ENCODE measurements at regions not wholly inside any gene's neighbourhood (a gene's known extent, or its start where the extent isn't known, plus 50 kb on each side); places are given as distances from the start of the nearest gene placed in this dataset.

- TF ChIP-seq POLR2A (IDR thresholded peaks at IDR 0.05; ENCODE audit: low read depth, low read length) (no peak), MAFK (IDR thresholded peaks at IDR 0.05; ENCODE audit: low read depth, low read length) (no peak), RFX5 (IDR thresholded peaks at IDR 0.05; ENCODE audit: low read depth, low read length) (no peak), MXI1 (IDR thresholded peaks at IDR 0.05; ENCODE audit: borderline replicate concordance, low read depth, low read length) (no peak), CHD1 (IDR thresholded peaks at IDR 0.05; ENCODE audit: low read depth, low read length) (no peak), RAD21 (IDR thresholded peaks at IDR 0.05; ENCODE audit: low read length) (no peak)
- TF ChIP-seq, protein P1, sequence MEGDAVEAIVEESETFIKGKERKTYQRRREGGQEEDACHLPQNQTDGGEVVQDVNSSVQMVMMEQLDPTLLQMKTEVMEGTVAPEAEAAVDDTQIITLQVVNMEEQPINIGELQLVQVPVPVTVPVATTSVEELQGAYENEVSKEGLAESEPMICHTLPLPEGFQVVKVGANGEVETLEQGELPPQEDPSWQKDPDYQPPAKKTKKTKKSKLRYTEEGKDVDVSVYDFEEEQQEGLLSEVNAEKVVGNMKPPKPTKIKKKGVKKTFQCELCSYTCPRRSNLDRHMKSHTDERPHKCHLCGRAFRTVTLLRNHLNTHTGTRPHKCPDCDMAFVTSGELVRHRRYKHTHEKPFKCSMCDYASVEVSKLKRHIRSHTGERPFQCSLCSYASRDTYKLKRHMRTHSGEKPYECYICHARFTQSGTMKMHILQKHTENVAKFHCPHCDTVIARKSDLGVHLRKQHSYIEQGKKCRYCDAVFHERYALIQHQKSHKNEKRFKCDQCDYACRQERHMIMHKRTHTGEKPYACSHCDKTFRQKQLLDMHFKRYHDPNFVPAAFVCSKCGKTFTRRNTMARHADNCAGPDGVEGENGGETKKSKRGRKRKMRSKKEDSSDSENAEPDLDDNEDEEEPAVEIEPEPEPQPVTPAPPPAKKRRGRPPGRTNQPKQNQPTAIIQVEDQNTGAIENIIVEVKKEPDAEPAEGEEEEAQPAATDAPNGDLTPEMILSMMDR (conservative IDR thresholded peaks at IDR 0.05; ENCODE audit: low read depth, low read length): no peak
Measured at GRCh38 chr7:108997480-108997879, 427.8 kb downstream of the DNAJB9 start.
